Loucy (cell line): ENCODE measurements at regions not wholly inside any gene's neighbourhood (a gene's known extent, or its start where the extent isn't known, plus 50 kb on each side); places are given as distances from the start of the nearest gene placed in this dataset.

Source experiments
- H2AFZ ChIP-seq: fragments of 200-600 bp; sonication (generic); 2 replicates; pipeline ENCODE4 v1.6.0; 2016; ENCODE audit warnings: antibody characterized with exemption, mild to moderate bottlenecking, low read length, moderate library complexity
- H3F3A ChIP-seq: fragments of 200-600 bp; 2 replicates; pipeline ENCODE4 v1.6.0; 2016; ENCODE audit warnings: antibody characterized with exemption, low read depth, mild to moderate bottlenecking
- H3K27me3 ChIP-seq: fragments of 200-600 bp; sonication (generic); 2 replicates; pipeline ENCODE4 v1.6.1; 2014; ENCODE audit warnings: low read length, mild to moderate bottlenecking; ENCODE audit not compliant: insufficient read depth, poor library complexity, severe bottlenecking
- H3K36me3 ChIP-seq: fragments of 200-600 bp; sonication (generic); 2 replicates; pipeline ENCODE4 v1.6.1; 2016; ENCODE audit warnings: low read length; ENCODE audit not compliant: insufficient read depth
- H3K4me1 ChIP-seq: fragments of 200-600 bp; sonication (generic); 2 replicates; pipeline ENCODE4 v1.5.1; 2014; ENCODE audit warnings: low read length, mild to moderate bottlenecking; ENCODE audit not compliant: insufficient read depth, poor library complexity, severe bottlenecking
- H3K4me2 ChIP-seq: fragments of 200-600 bp; sonication (generic); 2 replicates; pipeline ENCODE4 v1.6.0; 2014; ENCODE audit warnings: antibody characterized with exemption, low read length, low read depth, mild to moderate bottlenecking; ENCODE audit not compliant: poor library complexity, severe bottlenecking
- H3K4me3 ChIP-seq: fragments of 200-600 bp; sonication (generic); 2 replicates; pipeline ENCODE4 v1.5.1; 2014; ENCODE audit warnings: low read length, mild to moderate bottlenecking, mixed read lengths; ENCODE audit not compliant: poor library complexity, severe bottlenecking
- H3K79me2 ChIP-seq: fragments of 200-600 bp; sonication (generic); 2 replicates; pipeline ENCODE4 v1.6.1; 2014; ENCODE audit warnings: low read length; ENCODE audit not compliant: insufficient read depth
- H3K9ac ChIP-seq: fragments of 200-600 bp; sonication (generic); 2 replicates; pipeline ENCODE4 v1.6.0; 2014; ENCODE audit warnings: mild to moderate bottlenecking, low read depth, low read length, moderate library complexity; ENCODE audit not compliant: poor library complexity, severe bottlenecking
- H3K9me2 ChIP-seq: fragments of 200-600 bp; sonication (generic); replicated peaks from 2 replicates; pipeline ENCODE4 v1.6.1; 2016; ENCODE audit warnings: low read depth, low read length, mixed read lengths
- H3K9me3 ChIP-seq: fragments of 200-600 bp; sonication (generic); 2 replicates; pipeline ENCODE4 v1.6.1; 2014; ENCODE audit warnings: mild to moderate bottlenecking, antibody characterized with exemption, low read length, low read depth; ENCODE audit not compliant: insufficient read depth
- H4K20me1 ChIP-seq: fragments of 200-600 bp; sonication (generic); 2 replicates; pipeline ENCODE4 v1.6.0; 2014; ENCODE audit warnings: antibody characterized with exemption, low read length, mild to moderate bottlenecking; ENCODE audit not compliant: insufficient read depth, poor library complexity, severe bottlenecking
- CTCF ChIP-seq: fragments of 200-600 bp; sonication (generic); conservative IDR thresholded peaks from 2 replicates; pipeline ENCODE4 v1.5.1; 2014; ENCODE audit warnings: mild to moderate bottlenecking, antibody characterized with exemption, low read length
- EZH2phosphoT487 ChIP-seq: fragments of 200-600 bp; IDR thresholded peaks from 2 replicates; pipeline ENCODE4 v1.6.1; 2018; ENCODE audit warnings: antibody characterized with exemption, mild to moderate bottlenecking, moderate library complexity, borderline replicate concordance

DNA sequence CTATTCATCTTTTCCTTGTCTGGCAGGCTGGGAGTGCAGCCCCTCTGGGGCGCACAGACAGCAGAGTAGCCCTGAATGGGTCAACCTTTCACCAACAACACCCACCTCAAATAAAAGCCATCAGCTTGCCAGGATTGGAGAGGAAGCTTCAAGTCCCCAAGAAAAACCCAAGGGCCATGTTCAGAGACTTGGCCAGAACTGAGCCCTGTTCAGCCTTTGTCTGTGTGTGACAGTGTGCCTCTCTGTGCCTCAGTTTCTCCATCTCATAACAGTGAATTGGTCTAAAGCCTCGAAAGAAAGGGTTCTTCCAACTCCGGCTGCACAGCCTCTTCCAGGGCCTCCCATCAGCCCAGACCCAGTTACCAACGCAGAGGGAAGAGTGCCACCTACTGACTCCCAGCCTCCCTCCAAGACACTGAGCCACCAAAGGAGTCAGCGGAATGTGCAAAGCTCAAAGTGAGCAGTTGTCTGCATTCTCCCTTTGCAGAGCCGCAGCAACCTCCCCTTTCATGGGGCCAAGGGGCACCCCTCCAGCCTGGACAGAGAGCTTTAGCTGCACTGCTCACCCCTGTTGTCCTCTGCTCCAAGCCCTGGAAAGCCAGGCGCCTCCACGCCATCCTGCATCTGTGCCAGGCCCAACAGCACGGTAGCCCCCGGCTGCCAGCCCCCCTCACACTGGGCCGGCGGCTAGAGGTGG is 82.7 kb upstream of the TOP1 start:
- Histone ChIP-seq H4K20me1 (no peaks in the 10 kb centered on the region), H3F3A (no peaks in the 10 kb centered on the region), H3K79me2 (no peaks in the 10 kb centered on the region), H2AFZ (no peak overlapping the region; the same call in 1 of the 2 replicates), H3K27me3 (no peaks in the 10 kb centered on the region), H3K9ac (no peak overlapping the region), H3K9me2 (no peaks in the 10 kb centered on the region), H3K9me3 (no peaks in the 10 kb centered on the region), H3K4me3 (no peak overlapping the region), H3K36me3 (no peaks in the 10 kb centered on the region), H3K4me2 (peak overlapping the region; percentile 9), H3K4me1 (peaks cover 76% of the 10 kb centered on the region)
- TF ChIP-seq CTCF = peak; percentile 95
- TF ChIP-seq EZH2phosphoT487 = no peak

DNA sequence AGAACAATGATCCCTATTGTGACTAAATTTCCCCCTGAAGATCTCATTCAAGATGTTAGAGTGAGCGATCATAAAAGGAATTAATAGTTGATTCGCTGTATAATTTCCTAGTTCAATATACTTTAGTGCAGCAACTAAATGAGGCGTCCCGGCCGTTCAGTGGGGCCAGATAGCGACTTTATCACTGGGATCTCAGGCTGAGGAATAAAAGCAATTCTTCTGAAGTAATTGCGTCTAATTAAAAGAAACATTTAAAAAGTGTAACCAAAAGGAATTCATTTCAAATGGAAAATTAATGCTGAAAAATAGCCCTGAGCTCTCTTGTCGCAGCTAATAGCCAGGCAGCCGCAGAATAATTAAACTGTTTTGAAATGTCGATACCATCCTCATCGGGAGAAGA is 82.2 kb upstream of the TOP1 start:
- Histone ChIP-seq H3K27me3 (no peaks in the 10 kb centered on the region), H3K79me2 (no peaks in the 10 kb centered on the region), H3K4me1 (peaks cover 71% of the 10 kb centered on the region)

DNA sequence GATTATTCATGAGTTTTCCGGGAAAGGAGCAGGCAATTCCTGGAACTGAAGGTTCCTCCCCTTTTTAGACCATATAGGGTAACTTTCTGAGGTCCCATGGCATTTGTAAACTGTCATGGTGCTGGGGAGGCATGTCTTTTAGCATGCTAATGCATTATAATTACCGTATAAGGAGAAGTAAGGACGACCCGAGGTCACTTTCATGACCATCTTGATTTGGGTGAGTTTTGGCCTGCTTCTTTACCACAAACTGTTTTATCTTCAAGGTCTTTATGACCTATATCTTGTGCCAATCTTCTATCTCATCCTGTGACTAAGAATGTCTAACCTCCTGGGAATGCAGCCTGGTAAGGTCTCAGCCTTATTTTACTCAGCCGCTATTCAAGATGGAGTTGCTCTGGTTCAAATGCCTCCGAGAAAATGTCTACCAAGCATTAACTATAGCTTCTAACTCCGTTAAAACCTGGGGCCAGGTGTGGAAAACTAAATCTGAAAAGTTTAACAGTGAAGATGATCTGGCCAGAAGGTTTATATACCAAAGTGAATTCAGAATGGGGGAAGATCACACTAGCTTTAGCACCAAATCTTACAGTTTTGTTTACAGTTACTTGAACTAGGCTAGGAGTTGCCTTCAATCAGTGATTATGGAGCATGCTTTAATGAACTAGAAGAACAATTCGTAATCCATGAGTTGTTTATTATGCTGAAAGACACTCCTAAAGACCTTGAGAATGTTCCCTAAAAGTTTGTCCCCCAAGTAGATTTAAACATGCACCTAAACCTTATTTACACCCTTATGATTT is 80.0 kb upstream of the TOP1 start:
- TF ChIP-seq EZH2phosphoT487 (no peak), CTCF (no peak)
- Histone ChIP-seq H3K79me2 (no peaks in the 10 kb centered on the region), H3K9me3 (no peaks in the 10 kb centered on the region), H3K4me2 (no peak overlapping the region), H3K27me3 (no peaks in the 10 kb centered on the region), H3F3A (no peaks in the 10 kb centered on the region), H3K9me2 (no peaks in the 10 kb centered on the region), H3K36me3 (no peaks in the 10 kb centered on the region), H3K4me1 (peaks cover 49% of the 10 kb centered on the region), H3K4me3 (no peak overlapping the region), H3K9ac (no peak overlapping the region), H4K20me1 (no peaks in the 10 kb centered on the region), H2AFZ (no peak overlapping the region)

More for the DNA sequence above, 82.2 kb upstream of the TOP1 start:
- Histone ChIP-seq H3K9ac (no peak overlapping the region), H4K20me1 (no peaks in the 10 kb centered on the region), H3K4me3 (no peak overlapping the region), H3K9me3 (no peaks in the 10 kb centered on the region), H2AFZ (no peak overlapping the region), H3K9me2 (no peaks in the 10 kb centered on the region), H3K4me2 (no peak overlapping the region), H3F3A (no peaks in the 10 kb centered on the region), H3K36me3 (no peaks in the 10 kb centered on the region)
- TF ChIP-seq EZH2phosphoT487 (no peak), CTCF (no peak)
